Mammary epithelial cell (primary cell): ENCODE measurements at regions not wholly inside any gene's neighbourhood (a gene's known extent, or its start where the extent isn't known, plus 50 kb on each side); places are given as distances from the start of the nearest gene placed in this dataset.

Source experiments
- CTCF ChIP-seq, 2 donors: IDR thresholded peaks in 1 of 2; conservative IDR thresholded peaks in 1 of 2; 2 replicates each; pipeline ENCODE4 v1.5.1; 2011 to 2012; ENCODE audit warnings: inconsistent platforms in 2 of 2, low read length in 2 of 2, mild to moderate bottlenecking in 2 of 2, control low read depth in 1 of 2, low read depth in 1 of 2; ENCODE audit not compliant: insufficient read depth in 1 of 2; ENCODE audit errors: extremely low read depth in 1 of 2
- EZH2 ChIP-seq: IDR thresholded peaks from 2 replicates; pipeline ENCODE4 v1.6.1; 2012; ENCODE audit warnings: low read length, inconsistent platforms, borderline replicate concordance

- no peak for TF ChIP-seq CTCF (conservative IDR thresholded peaks at IDR 0.05 in 1 of 2, IDR thresholded peaks at IDR 0.05 in 1 of 2; ENCODE audit: extremely low read depth in 1 of 2, insufficient read depth in 1 of 2, low read depth in 1 of 2, low read length in 2 of 2)
- TF ChIP-seq EZH2 = no peak
Observed at GRCh38 chr2:437756-438393, 150.0 kb upstream of the ALKAL2 start.
